Right atrium auricular region (tissue), 2 donors: ENCODE measurements at regions not wholly inside any gene's neighbourhood (a gene's known extent, or its start where the extent isn't known, plus 50 kb on each side); places are given as distances from the start of the nearest gene placed in this dataset.

ENCODE experiments used
- DNase-seq: peaks from one replicate; pipeline ENCODE4 v3.0.0-alpha.2; 2019; ENCODE audit warnings: low spot score
- H3K27ac ChIP-seq, 2 donors: fragments of 200-600 bp; sonication (generic); 1 replicate in 1 of 2; 2 replicates in 1 of 2; pipeline ENCODE4 v1.5.1; 2016 to 2019
- H3K27me3 ChIP-seq, 2 donors: fragments of 200-600 bp; sonication (generic); one replicate each; pipeline versions ENCODE4 v1.5.1 to v1.6.0; 2017 to 2019
- H3K36me3 ChIP-seq: fragments of 200-600 bp; sonication (generic); one replicate; pipeline ENCODE4 v1.5.1; 2016
- H3K4me1 ChIP-seq, 2 donors: fragments of 200-600 bp; sonication (generic); one replicate each; pipeline versions ENCODE4 v1.5.1 to v1.6.0; 2017 to 2019
- H3K4me3 ChIP-seq, 2 donors: fragments of 200-600 bp; sonication (generic); 1 replicate in 1 of 2; 2 replicates in 1 of 2; pipeline ENCODE4 v1.5.1; 2017 to 2019; ENCODE audit warnings: mild to moderate bottlenecking in 1 of 2, moderate library complexity in 1 of 2
- H3K9me3 ChIP-seq, 2 donors: fragments of 200-600 bp; sonication (generic); one replicate each; pipeline ENCODE4 v1.5.1; 2019
- CTCF ChIP-seq, 2 donors: fragments of 200-600 bp; sonication (generic); IDR thresholded peaks; one replicate each; pipeline ENCODE4 v1.5.1; 2019; ENCODE audit warnings: antibody characterized with exemption in 2 of 2

- no peak overlapping the region for H3K4me3 ChIP-seq
- H3K27me3 ChIP-seq = no peaks in the 10 kb centered on the region
- H3K9me3 ChIP-seq = no peaks in the 10 kb centered on the region
- H3K4me1 ChIP-seq = no peaks in the 10 kb centered on the region
- no peak for DNase-seq
- no peak for TF ChIP-seq CTCF (IDR thresholded peaks at IDR 0.05)
- no peaks in the 10 kb centered on the region for H3K36me3 ChIP-seq
- H3K27ac ChIP-seq = no peak overlapping the region
These were observed 568.7 kb upstream of the MGMT start for GRCh38 chr10:128898133-128898915.

GRCh38 chr10:128898916-128899195 is 568.2 kb upstream of the MGMT start:
- no peaks in the 10 kb centered on the region for H3K4me1 ChIP-seq
- DNase-seq = no peak
- no peak overlapping the region for H3K27ac ChIP-seq
- TF ChIP-seq CTCF (IDR thresholded peaks at IDR 0.05) = no peak
- no peaks in the 10 kb centered on the region for H3K27me3 ChIP-seq
- no peak overlapping the region for H3K4me3 ChIP-seq
- H3K9me3 ChIP-seq = no peaks in the 10 kb centered on the region
- H3K36me3 ChIP-seq = no peaks in the 10 kb centered on the region

GRCh38 chr10:128900456-128900855 is 566.6 kb upstream of the MGMT start:
- no peak for TF ChIP-seq CTCF (IDR thresholded peaks at IDR 0.05)
- no peak for DNase-seq
- no peaks in the 10 kb centered on the region for H3K4me1 ChIP-seq

GRCh38 chr10:128901236-128901635 is 565.8 kb upstream of the MGMT start:
- Histone ChIP-seq H3K27me3 (no peaks in the 10 kb centered on the region), H3K9me3 (no peaks in the 10 kb centered on the region), H3K27ac (no peak overlapping the region), H3K4me3 (no peak overlapping the region), H3K36me3 (no peaks in the 10 kb centered on the region), H3K4me1 (no peaks in the 10 kb centered on the region)
- no peak for TF ChIP-seq CTCF (IDR thresholded peaks at IDR 0.05)
- DNase-seq = no peak

More at GRCh38 chr10:128900456-128900855, 566.6 kb upstream of the MGMT start:
- no peaks in the 10 kb centered on the region for H3K9me3 ChIP-seq
- no peaks in the 10 kb centered on the region for H3K27me3 ChIP-seq
- no peak overlapping the region for H3K27ac ChIP-seq
- no peak overlapping the region for H3K4me3 ChIP-seq
- no peaks in the 10 kb centered on the region for H3K36me3 ChIP-seq

- Histone ChIP-seq H3K9me3 (no peaks in the 10 kb centered on the region), H3K36me3 (no peaks in the 10 kb centered on the region), H3K27ac (no peak overlapping the region), H3K4me1 (no peaks in the 10 kb centered on the region), H3K4me3 (no peak overlapping the region), H3K27me3 (no peaks in the 10 kb centered on the region)
- no peak for TF ChIP-seq CTCF (IDR thresholded peaks at IDR 0.05)
- DNase-seq = no peak
These were observed 564.9 kb upstream of the MGMT start for GRCh38 chr10:128902031-128902710.
